HG02642 (cell line): ENCODE measurements at regions not wholly inside any gene's neighbourhood (a gene's known extent, or its start where the extent isn't known, plus 50 kb on each side); places are given as distances from the start of the nearest gene placed in this dataset.
"Not testable (repeated sequence)": the region's sequence is repeated elsewhere in the genome, so short reads cannot be mapped to it uniquely, and the experiment has no call there.

Experiments used
- ATAC-seq: cut with Tn5 transposase; IDR thresholded peaks from one replicate; pipeline ENCODE4 v1.9.1; 2021; ENCODE audit warnings: mild to moderate bottlenecking; ENCODE audit not compliant: unreplicated experiment, poor library complexity

DNA sequence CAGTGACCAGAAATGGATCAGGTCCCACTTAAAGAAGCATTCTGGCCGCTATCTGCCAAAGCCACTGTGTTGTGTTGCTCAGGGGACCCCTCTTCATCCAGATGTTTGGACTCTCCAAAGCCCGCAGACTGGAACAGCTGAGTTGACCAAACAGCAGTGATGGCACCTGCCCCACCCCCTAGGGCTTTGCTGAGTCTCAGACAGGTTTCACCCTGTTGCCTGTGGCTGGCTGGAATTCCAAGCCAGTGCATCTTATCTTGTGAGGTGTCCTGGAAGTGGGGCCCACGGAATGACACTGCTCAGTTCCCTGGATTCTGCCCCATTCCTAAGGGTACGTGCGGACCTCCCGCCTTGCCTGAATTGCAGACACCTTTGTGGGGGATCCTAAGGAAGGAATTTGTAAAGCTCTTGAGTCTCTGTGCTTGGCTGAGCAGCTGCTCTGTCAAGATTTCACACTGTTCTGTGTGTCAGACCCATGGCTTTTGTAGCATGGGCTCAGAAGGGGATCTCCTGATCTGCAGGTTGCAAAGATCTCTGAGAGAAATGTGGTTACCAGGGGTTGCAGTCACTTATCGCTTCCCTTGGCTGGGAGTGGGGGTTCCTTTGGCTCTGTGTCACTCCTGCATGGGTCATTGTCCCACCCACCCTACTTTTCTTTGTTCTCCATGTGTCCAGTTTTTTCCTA, 1707.9 kb upstream of the PCDH10 start:
- no peak for ATAC-seq

DNA sequence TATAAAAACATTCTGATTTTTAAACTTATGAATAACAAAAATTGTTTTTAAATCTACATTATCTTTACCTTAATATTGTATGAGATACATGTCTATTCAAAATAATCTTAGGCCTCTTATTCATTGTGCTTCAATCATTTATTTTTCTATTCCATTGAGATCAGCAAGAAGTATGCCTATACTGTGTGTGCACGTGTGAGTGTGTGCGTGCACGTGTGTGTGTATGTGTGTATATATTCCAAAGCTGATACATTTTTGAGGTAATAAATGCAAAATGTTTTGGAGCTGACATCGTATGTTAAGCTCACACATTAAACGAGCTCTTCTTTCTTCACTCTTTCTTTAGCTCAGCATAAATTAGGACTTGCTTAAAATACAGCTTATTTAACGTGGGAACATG, 1701.2 kb upstream of the PCDH10 start:
- ATAC-seq, result no peak

DNA sequence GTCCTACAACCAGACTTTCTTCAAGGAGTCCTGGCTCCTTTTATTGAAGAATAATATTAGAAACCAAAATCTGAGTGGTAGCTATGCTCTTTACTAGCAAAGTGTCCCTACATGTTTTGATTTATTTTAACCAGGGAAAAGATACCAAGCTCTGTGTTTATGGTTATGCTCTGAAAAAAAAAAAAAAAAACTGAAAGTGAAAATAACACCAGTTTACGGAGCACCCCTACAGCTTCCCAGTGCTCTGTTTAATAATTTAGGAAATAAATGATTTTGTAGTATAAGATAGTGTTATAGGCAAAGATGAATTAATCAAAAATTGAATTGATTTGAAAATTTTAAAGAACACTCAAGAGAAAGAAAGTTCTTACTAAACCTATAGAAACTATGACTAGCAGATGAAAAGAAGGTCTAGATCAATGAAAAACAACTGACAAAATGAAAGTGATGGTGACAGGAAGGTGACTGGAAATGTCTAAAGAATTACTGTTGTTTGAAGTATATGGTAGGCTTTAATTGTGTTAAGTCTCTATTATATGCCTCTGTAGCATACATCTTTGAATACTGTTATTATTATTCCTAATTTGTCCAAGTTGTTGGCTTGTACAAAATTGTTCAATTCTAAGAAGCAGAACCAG, 1698.4 kb upstream of the PCDH10 start:
- no peak for ATAC-seq

DNA sequence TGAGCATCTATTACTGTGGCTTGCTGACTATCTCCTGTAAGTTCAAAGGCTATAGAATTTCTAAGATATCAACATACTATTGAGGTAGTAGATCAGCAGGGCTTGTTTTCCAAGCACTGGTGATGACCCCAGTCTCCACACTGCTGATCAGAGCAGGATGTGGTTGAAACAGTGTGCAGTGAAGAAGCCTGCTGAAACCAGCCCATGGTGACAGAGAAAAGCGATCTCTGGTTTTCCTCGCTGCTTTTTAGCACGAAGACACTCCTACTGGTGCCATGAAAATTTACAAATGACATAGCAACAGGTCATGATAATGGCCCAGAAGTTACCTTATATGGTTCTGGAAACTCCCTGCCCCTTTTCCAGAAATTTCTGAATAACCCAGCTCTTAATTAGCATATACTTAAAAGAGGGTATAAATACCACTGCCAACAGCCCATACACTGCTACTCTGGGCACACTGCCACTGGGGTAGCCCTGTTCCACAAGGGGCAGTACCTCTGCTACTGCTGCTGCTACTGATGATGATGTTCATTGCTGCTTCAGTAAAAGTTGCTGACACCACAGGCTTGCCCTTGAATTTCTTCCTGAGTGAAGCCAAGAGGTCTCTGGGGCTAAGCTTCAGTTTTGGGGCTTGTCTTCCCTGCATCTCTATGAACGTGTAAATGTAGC, 1689.5 kb upstream of the PCDH10 start:
- no peak for ATAC-seq

DNA sequence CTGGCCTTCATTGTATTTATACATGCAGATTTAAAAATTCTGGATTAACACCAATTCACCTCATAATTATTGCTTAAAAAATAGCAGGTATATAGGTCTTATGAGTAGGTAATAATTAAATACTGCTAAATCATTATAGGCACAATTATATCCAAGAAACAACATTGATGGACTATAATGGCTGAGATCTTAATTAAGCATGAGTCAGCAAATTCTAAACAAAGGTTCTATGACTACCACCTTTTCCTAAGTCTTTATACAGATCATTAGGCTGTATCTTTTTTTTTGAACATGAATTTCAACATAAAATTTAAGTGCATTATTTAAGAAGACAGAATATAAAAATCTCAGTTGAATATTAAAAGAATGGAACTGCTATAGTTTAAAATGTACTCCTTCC, 1678.7 kb upstream of the PCDH10 start:
- no peak for ATAC-seq

DNA sequence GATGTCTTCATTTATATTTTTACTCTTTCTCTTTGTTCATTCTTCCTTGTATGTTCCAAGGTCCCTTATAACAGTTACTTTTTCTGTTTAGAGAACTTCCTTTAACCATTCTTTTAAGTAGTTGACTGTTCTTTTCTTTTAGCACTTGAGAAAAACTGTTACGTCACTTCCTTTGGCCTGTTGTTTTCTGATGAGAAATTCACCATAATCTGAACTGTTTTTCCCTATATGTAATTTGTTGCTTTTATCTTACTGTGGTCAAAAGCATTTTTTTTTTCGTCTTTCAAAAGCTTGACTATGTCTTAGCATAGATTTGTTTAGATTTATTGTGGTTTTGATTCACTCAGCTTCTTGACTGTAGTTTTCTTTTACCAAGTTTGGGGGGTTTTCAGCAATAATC, 1660.3 kb upstream of the PCDH10 start:
- ATAC-seq, result no peak

DNA sequence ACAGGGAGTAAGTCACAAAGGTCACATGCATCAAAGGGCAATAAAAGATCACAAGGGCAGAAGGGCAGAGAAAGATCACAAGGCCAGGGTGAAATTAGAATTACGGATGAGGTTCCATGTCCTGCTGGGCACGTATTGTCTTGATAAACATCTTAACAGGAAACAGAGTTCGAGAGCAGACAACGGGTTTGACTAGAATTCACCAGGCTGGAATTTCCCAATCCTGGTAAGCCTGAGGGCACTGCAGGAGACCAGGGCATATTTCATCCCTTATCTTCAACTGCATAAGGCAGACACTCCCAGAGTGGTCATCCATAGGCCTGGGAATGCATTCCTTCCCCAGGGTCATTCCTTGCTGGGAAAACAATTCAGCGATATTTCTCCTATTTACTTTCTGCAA, 1652.9 kb upstream of the PCDH10 start:
- ATAC-seq, result not testable (repeated sequence)

DNA sequence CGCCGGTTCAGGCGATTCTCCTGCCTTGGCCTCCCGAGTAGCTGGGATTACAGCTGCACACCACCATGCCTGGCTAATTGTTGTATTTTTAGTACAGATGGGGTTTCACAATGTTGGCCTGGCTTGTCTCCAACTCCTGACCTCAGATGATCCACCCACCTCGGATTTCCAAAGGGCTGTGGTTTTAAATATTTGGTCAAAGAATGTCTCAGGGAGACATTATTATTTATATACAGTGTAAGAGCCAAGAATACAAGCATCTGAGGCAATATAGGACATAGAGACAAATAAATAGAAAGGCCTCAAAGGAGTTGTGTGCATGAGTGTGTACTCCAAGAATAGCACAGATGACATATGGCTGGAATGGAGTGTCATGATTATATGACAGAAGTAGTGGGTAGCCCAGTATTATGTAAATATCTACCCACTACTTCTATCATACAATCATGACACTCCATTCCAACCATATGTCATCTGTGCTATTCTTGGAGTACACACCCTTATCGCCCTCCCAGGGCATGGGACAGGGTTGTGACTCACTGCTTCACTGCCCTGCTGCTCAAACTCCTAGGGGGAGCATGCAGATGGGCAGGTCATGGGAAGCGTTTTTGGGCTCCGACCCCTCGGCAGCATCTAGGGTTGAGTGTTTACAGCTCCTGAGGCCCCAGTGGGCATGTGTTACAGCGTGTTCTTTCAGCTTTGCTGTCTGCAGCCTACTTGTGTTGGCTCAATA, 1649.8 kb upstream of the PCDH10 start:
- no peak for ATAC-seq

DNA sequence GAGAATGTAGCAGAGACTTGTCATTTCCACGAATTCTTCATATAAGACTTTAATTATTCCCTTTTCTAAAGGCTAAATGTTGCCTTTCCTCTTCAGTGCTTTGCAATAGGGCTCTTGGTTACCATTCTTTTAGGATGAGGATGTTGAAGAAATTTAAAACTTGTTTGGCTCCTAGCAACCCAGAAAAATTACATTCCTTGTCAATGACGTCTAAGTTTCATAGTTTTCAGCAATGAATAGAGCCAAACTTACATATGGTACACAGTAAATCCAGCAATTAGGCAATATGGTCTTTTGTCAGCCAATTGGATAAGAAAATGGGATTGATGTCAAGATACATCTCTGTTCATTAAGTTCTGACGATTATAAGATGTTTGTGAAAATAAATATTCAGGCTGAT, 1639.6 kb upstream of the PCDH10 start:
- ATAC-seq, result no peak

DNA sequence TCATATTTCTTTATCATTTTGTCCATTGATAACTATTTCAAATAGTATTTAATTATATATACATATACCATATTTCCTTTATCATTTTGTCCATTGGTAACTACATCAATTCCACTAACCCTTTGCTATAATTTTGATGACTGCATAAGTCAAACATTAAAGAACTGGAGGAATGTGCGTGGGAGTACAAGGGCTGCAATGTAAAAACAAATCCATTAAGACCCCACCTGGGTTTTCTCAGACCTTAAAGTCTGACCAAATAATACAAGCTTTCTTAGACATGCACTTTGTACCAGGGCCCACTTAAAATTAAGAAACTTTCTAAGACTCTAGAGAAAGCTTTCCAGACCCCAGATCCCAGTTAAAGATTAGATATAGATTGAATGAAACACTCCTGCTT, 1622.4 kb upstream of the PCDH10 start:
- ATAC-seq, result no peak

DNA sequence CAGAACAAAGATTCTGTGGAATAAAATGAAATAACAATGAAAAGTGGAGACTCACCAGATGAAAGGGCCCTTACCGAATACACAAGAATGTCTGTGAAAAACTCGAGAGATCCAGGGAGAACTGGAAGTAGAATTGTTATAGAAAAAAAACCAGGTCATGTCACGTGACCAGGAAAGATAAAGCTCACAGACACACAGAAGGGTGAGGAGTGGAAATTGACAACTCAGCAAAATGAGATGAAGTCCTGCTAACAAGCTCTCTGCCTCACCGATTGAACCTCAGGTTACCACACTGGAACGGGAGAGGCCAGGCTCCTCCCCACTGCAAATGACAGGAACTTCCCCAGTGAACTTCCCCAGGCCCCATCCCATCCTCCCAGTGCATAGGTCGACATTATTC, 1618.0 kb upstream of the PCDH10 start:
- ATAC-seq, result no peak

DNA sequence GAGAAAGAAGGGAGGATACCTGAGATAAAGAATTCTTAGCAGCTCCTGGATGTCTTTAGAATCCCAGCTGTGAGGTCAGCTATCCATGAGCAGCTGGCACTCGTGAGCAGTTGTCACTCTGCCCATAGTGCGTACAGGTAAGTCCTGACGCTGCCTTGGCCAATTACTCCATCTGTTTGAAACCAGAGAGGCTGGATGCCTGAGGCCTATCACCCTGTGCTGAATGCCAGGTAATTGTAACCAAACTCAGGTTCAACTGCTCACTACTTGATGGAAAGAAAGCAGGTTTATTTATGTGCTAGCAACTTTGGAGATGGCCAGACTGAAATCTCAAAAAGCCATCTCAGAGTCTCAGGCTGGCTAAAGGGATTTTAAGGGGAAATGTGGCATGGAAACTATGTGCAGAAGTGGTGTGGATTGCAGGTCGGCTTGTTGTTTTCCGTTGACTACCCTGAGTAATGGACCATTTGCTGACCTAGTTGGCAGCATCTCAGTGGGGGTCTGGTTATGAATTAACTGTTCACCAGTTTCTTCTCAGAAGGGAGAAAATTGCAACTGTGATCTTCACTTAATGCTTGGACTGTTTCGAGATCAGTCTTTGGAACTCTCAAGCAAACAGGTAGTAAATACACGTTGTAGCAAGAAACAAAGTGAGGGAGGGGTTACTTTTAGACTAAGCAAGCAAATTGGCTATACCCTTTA, 1614.0 kb upstream of the PCDH10 start:
- ATAC-seq, result no peak

DNA sequence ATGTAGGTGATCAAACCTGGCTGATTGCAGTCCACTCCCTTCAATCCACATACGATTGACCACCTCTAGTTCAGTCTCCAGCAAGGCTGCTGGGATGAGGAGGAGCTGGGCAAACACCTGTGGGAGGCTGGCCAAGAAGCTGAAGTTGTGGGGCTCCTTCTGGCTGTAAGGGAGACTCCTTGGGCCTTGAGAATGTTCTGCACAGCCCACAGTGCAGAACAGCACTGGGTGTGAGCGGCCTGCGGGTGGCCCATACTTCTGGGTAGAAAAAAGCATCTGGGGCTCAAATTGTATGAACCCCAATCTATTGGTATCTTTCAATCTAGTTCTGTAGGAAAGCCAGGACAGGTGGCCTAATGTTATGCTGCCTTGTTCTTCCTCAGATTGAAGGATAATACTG, 1608.8 kb upstream of the PCDH10 start:
- ATAC-seq, result no peak

DNA sequence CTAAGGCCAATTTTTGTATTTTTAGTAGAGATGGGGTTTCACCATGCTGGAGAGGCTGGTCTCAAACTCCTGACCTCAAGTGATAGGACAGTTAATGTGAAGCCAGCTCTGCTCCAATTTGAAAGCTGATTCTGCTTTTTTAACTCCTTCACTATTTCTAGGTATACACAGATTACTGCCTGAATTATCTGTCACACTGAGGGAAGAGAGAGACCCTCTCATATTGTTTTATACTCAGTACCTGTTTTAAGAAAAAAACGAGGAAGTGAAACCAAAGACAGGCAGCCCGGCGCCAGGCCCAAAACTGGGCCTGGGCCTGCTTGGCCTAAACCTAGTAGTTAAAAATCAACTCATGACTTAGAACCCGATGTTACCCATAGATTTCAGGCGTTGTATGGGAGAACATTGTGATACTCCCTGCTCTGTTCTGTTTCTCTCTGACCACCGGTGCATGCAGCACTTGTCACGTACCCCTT, 1601.5 kb upstream of the PCDH10 start:
- peak; percentile 77 for ATAC-seq

DNA sequence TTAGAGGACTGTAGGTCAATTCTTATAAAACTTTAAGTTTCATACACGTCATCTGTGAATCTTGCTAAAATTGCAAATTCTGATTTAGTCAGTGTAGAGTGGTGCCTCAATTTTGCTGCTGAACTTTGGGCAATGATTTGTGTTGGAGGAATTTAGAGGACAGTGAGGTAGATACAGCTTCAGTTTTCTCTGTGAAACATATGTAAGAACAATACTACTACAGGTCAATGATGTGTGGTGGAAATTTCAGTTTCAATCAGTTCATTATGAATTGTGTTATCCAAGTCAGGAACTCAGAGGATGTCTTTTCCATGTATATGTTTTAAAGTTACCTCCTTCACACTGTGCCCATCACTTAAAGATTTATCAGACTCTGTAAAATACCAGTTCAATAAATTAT, 1597.8 kb upstream of the PCDH10 start:
- ATAC-seq, result no peak

DNA sequence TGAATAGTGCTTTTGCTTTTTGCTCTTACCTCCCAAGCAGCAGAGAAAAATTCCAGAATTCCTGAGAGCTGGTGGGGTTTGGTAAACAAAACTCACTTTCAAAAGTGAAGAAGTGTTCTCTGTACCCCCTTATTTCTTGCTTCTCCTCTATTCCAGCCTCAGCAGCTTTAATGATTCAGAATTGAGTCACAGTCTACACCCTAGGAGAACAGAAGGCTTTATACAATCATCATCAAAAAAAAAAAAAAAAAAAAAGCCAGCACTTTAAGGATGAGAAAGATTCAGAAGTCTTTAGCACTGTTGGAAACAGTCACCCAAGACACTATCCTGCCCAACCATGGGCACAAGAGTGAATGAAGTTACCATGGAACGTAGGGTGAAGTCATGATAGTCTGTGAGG, 1583.1 kb upstream of the PCDH10 start:
- ATAC-seq, result no peak

DNA sequence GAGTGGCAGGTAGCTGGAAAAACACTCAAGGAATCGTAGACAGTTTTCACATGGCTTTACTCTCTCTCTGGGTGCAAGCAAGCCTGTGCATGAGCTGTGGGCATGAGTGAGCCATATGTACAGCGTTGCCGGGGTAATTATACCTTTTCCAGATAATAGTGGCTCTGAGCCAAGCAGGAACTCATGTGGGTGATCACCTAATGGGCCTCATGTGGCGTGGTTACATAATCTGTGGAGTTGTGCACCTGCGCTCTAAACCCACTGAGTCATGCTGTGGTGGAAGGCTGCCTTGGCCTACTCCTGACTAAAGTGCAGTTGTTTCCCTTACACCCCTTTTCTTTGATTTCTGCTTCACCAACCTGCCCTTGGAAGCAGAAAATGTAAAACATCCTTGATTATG, 1564.5 kb upstream of the PCDH10 start:
- no peak for ATAC-seq

DNA sequence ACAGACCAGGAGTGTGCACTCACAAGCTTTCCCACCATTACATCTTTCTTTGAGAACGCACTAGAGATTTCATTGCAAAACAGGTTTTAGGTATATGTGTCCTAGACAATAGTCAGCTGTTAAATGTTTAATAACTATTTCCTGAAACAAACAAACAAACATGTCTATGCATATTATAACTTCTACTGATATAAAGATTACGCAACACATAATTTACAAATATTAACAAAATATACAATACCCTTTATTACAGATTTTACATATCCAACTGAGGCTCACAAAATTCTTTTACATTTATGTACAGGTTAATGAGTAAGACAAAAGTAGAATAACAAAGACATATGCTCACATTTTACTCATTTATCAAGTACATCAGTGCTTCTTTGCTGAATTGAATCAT, 1554.0 kb upstream of the PCDH10 start:
- no peak for ATAC-seq

DNA sequence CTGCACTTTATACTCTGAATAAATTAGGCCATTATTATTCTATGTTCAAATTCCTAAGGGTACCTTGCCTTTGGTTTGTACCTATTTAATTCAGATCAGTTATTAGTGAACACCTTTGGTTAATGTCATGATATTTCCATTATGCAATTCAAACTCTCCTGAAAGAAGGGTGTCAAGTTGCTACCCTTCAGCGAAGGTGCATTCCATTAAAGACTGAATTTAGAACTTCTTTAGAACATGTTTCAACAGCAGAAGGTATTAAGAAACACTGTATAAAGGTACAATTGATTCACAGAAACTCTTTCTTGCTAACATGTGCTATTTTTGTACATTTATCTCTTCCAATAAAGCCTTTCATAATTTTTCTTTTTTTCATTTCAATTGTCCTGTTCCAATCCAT, 1545.4 kb upstream of the PCDH10 start:
- ATAC-seq, result no peak

DNA sequence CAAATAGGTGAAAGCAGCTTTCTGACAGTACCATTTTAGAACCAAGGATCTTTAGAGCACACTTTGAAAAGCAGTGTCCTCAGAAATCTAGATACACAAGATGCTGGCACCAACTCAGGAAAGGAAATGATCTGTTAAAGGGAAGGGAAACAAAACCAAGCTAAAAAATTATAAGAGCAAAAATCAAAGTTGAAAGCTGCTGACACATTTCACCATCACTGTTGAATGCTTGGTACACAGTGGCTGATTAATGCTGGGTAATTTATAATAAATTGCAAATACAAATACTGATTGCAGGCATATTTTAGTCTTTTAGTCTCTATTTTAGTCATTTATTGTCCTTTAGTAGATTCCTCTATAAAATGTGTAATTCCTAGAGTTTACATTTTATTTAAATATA, 1540.1 kb upstream of the PCDH10 start:
- ATAC-seq, result no peak
